CD4-positive, alpha-beta memory T cell (primary cell): ENCODE measurements at regions not wholly inside any gene's neighbourhood (a gene's known extent, or its start where the extent isn't known, plus 50 kb on each side); places are given as distances from the start of the nearest gene placed in this dataset.
"Not testable (repeated sequence)": the region's sequence is repeated elsewhere in the genome, so short reads cannot be mapped to it uniquely, and the experiment has no call there.

Experiments
- CTCF ChIA-PET: fragments of 350-600 bp; sonication (Branson Sonifier 250); formaldehyde crosslinking; loops from one replicate; lab custom pipeline; 2021; ENCODE audit warnings: inconsistent platforms; ENCODE audit not compliant: partially characterized antibody; lab: Charles Lee
- POLR2A ChIA-PET: fragments of 350-600 bp; sonication (Branson Sonifier 250); formaldehyde crosslinking; loops from one replicate; lab custom pipeline; 2021; ENCODE audit not compliant: partially characterized antibody; lab: Charles Lee
- DNase-seq, 5 donors: peaks; one replicate each; pipeline versions ENCODE4 v3.0.0 to v3.0.0-alpha.2; 2020 to 2022; ENCODE audit warnings: mixed read lengths in 1 of 5
- H3K27ac ChIP-seq: one replicate; pipeline ENCODE4 v1.7.0; 2013; ENCODE audit warnings: low read depth, low read length
- H3K27me3 ChIP-seq: 2 replicates; pipeline ENCODE4 v1.7.0; 2013; ENCODE audit warnings: mild to moderate bottlenecking, low read length, moderate library complexity; ENCODE audit not compliant: insufficient read depth
- H3K36me3 ChIP-seq: 2 replicates; pipeline ENCODE4 v1.7.0; 2013; ENCODE audit warnings: mild to moderate bottlenecking, low read length, moderate library complexity; ENCODE audit not compliant: insufficient read depth
- H3K4me1 ChIP-seq: 2 replicates; pipeline ENCODE4 v1.7.0; 2013; ENCODE audit warnings: mild to moderate bottlenecking, low read length, moderate library complexity; ENCODE audit not compliant: insufficient read depth
- H3K4me3 ChIP-seq, 2 donors: one replicate each; pipeline ENCODE4 v1.7.0; 2013; ENCODE audit warnings: low read length in 2 of 2, mild to moderate bottlenecking in 1 of 2
- H3K9me3 ChIP-seq, 2 donors: one replicate each; pipeline ENCODE4 v1.7.0; 2013; ENCODE audit warnings: low read length in 2 of 2, control low read depth in 1 of 2; ENCODE audit not compliant: control insufficient read depth in 1 of 2
- H3K27ac Mint-ChIP-seq, 7 donors: one replicate each; pipeline ENCODE4 v1.8.0; 2020 to 2021; ENCODE audit warnings: mixed read lengths in 7 of 7, mild to moderate bottlenecking in 6 of 7, inconsistent platforms in 3 of 7, moderate library complexity in 3 of 7
- H3K27me3 Mint-ChIP-seq, 2 donors: one replicate each; pipeline ENCODE4 v1.8.0; 2020 to 2021; ENCODE audit warnings: mixed read lengths in 2 of 2
- H3K36me3 Mint-ChIP-seq, 2 donors: one replicate each; pipeline ENCODE4 v1.8.0; 2020 to 2021; ENCODE audit warnings: mixed read lengths in 2 of 2, inconsistent platforms in 1 of 2, mild to moderate bottlenecking in 1 of 2
- H3K4me1 Mint-ChIP-seq, 4 donors: one replicate each; pipeline ENCODE4 v1.8.0; 2020 to 2021; ENCODE audit warnings: mixed read lengths in 4 of 4, mild to moderate bottlenecking in 1 of 4
- H3K4me3 Mint-ChIP-seq, 8 donors: one replicate each; pipeline ENCODE4 v1.8.0; 2020 to 2021; ENCODE audit warnings: mixed read lengths in 8 of 8, mild to moderate bottlenecking in 7 of 8, moderate library complexity in 6 of 8, inconsistent platforms in 3 of 8
- H3K9me3 Mint-ChIP-seq, 8 donors: one replicate each; pipeline ENCODE4 v1.8.0; 2020 to 2021; ENCODE audit warnings: mixed read lengths in 8 of 8, mild to moderate bottlenecking in 5 of 8, inconsistent platforms in 3 of 8, moderate library complexity in 1 of 8
- intact Hi-C: fragments of 100-400 bp; cut with micrococcal nuclease; formaldehyde crosslinking; loops from one replicate; pipeline ENCODE4 v1.15.1; 2023

DNA sequence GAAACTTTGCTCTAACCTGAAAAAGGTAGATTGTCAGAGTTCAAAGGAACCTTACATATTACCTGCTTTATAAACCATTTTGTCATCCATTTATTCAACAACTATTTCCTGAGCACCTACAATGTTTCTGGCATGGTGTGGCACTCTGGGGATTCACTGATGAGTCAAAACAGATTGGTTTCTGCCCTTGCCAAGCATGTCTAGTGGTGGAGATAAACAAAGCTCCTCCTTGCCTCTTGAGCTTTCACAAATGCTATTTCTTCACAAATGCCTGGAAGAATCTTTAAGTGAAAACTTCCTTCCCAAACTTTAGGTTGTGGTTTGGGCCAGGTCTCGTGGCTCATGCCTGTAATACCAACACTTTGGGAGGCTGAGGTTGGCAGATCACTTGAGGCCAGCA lies 85.1 kb upstream of the RELN start:
- intact Hi-C loops: no loop called here
- CTCF ChIA-PET: no interaction called here
- no peaks in the 10 kb centered on the region for H3K4me1 Mint-ChIP-seq
- POLR2A ChIA-PET: no interaction called here
- no peaks in the 10 kb centered on the region for H3K36me3 Mint-ChIP-seq
- Histone ChIP-seq H3K27me3 (no peaks in the 10 kb centered on the region), H3K27ac (no peak overlapping the region), H3K36me3 (no peaks in the 10 kb centered on the region), H3K9me3 (no peaks in the 10 kb centered on the region), H3K4me1 (no peaks in the 10 kb centered on the region), H3K4me3 (no peak overlapping the region)
- no peak overlapping the region for H3K27ac Mint-ChIP-seq
- peaks cover 2 to 11% (median 4%) of the 10 kb centered on the region in 8 donors for H3K9me3 Mint-ChIP-seq
- no peak for DNase-seq
- H3K27me3 Mint-ChIP-seq: peaks cover 5 to 8% of the 10 kb centered on the region in 2 donors
- no peak overlapping the region for H3K4me3 Mint-ChIP-seq

DNA sequence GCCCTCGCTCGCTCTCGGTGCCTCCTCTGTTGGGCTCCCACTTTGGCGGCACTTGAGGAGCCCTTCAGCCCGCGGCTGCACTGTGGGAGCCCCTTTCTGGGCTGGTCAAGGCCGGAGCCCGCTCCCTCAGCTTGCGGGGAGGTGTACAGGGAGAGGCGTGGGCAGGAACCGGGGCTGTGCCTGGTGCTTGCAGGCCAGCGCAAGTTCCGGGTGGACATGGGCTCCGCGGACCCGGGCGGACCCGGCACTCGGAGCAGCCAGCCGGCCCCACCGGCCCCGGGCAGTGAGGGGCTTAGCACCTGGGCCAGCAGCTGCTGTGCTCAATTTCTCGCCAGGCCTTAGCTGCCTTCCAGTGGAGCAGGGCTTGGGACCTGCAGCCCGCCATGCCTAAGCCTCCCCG lies 82.2 kb upstream of the RELN start:
- DNase-seq, H3K27me3 Mint-ChIP-seq, H3K27me3 ChIP-seq, H3K4me1 Mint-ChIP-seq, CTCF ChIA-PET, H3K27ac Mint-ChIP-seq, H3K9me3 ChIP-seq, intact Hi-C loops, H3K27ac ChIP-seq, H3K4me1 ChIP-seq, H3K4me3 ChIP-seq, H3K4me3 Mint-ChIP-seq, H3K36me3 Mint-ChIP-seq, H3K36me3 ChIP-seq, POLR2A ChIA-PET: not testable (repeated sequence)
- H3K9me3 Mint-ChIP-seq: peaks cover 2 to 24% (median 6%) of the 10 kb centered on the region in 8 donors

DNA sequence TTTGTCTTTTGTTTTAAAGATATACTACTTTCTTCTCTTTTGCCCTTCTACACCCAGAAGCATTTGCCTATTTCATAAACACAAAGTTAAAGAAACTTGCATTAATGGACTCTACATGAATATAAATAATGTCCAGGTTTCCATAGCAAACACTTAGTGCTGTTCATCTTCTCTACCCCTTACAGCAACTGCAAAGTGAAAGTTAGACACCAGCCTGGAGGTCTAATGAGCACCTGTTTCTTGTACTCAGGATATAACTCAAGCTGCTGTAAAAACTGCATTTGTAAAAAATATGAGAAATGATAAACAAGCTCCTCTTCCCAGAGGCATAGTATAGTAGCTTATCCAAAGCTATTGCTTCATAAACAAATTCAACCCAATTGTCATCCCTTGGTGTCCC lies 76.0 kb upstream of the RELN start:
- intact Hi-C loops: no loop called here
- Mint-ChIP-seq H3K27ac (no peak overlapping the region), H3K27me3 (peaks cover 2% of the 10 kb centered on the region in 2 donors), H3K4me3 (no peak overlapping the region), H3K4me1 (no peaks in the 10 kb centered on the region), H3K9me3 (peaks cover 0 to 22% (median 3%) of the 10 kb centered on the region in 8 donors), H3K36me3 (no peaks in the 10 kb centered on the region)
- no peak overlapping the region for H3K27ac ChIP-seq
- H3K9me3 ChIP-seq: no peaks in the 10 kb centered on the region
- CTCF ChIA-PET: interaction anchor here (1.3 kb wide), 1 partner anchor 11 kb away, joined by 3 read pairs; no protein-coding TSS in a partner anchor
- H3K4me3 ChIP-seq: no peak overlapping the region
- H3K27me3 ChIP-seq: no peaks in the 10 kb centered on the region
- no peaks in the 10 kb centered on the region for H3K4me1 ChIP-seq
- POLR2A ChIA-PET: no interaction called here
- no peak for DNase-seq
- no peaks in the 10 kb centered on the region for H3K36me3 ChIP-seq

DNA sequence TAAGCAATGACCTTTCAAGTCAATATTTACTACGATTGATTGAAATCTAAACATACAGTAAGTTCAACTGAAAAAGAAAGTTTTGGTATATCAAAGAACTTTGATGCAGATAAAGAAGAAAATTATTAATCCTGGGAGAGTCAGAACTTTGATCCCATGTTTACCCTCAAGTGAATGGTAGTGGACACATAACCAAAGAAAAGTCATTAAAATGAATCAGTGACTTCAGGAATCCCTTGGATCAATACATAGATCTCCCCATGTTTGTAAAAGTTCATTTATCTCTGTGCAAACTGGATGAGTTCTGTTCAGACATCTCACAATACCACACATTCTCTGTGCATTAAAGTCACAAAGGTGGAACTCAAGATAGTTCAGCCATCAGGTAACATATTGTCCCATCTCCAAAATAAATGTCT lies 75.5 kb upstream of the RELN start:
- H3K9me3 ChIP-seq: no peaks in the 10 kb centered on the region
- no peaks in the 10 kb centered on the region for H3K4me1 Mint-ChIP-seq
- no peaks in the 10 kb centered on the region for H3K27me3 ChIP-seq
- no peak for DNase-seq
- ChIA-PET CTCF (no interaction called here), POLR2A (no interaction called here)
- H3K36me3 ChIP-seq: no peaks in the 10 kb centered on the region
- no peak overlapping the region for H3K4me3 Mint-ChIP-seq
- intact Hi-C loops: no loop called here
- peaks cover 0 to 18% (median 2%) of the 10 kb centered on the region in 8 donors for H3K9me3 Mint-ChIP-seq
- H3K4me1 ChIP-seq: no peaks in the 10 kb centered on the region
- H3K27me3 Mint-ChIP-seq: peaks cover 2% of the 10 kb centered on the region in 2 donors
- H3K27ac ChIP-seq: no peak overlapping the region
- no peaks in the 10 kb centered on the region for H3K36me3 Mint-ChIP-seq
- no peak overlapping the region for H3K4me3 ChIP-seq
- no peak overlapping the region for H3K27ac Mint-ChIP-seq

DNA sequence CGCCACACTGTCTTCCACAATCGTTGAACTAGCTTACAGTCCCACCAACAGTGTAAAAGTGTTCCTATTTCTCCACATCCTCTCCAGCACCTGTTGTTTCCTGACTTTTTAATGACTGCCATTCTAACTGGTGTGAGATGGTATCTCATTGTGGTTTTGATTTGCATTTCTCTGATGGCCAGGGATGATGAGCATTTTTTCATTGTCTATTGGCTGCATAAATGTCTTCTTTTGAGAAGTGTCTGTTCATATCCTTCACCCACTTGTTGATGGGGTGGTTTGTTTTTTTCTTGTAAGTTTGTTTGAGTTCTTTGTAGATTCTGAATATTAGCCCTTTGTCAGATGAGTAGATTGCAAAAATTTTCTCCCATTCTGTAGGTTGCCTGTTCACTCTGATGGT lies 74.3 kb upstream of the RELN start:
- H3K4me3 ChIP-seq, H3K27me3 Mint-ChIP-seq, H3K9me3 Mint-ChIP-seq, H3K27me3 ChIP-seq, H3K27ac ChIP-seq, H3K9me3 ChIP-seq, H3K27ac Mint-ChIP-seq, H3K36me3 ChIP-seq, H3K4me1 Mint-ChIP-seq, H3K36me3 Mint-ChIP-seq, intact Hi-C loops, H3K4me1 ChIP-seq, DNase-seq, POLR2A ChIA-PET, H3K4me3 Mint-ChIP-seq, CTCF ChIA-PET: not testable (repeated sequence)

DNA sequence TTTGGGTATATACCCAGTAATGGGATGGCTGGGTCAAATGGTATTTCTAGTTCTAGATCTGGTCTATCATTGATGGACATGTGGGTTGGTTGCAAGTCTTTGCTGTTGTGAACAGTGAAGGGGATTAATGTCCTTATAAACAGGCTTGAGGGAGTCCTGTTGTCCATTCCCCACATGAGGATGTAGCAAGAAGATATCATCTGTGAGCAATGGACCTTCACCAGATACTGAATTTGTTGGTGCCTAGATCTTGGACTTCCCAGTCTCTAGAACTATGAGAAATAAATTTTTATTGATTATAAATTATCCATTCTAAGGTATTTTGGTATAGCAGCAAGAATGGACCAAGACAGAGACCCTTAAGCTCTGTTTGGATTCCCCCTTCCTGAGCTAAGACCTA lies 72.2 kb upstream of the RELN start:
- no peak overlapping the region for H3K4me3 ChIP-seq
- H3K36me3 ChIP-seq: no peaks in the 10 kb centered on the region
- H3K4me1 ChIP-seq: no peaks in the 10 kb centered on the region
- no peaks in the 10 kb centered on the region for H3K36me3 Mint-ChIP-seq
- H3K27me3 Mint-ChIP-seq: peaks cover 2 to 5% of the 10 kb centered on the region in 2 donors
- H3K27ac ChIP-seq: no peak overlapping the region
- no peaks in the 10 kb centered on the region for H3K4me1 Mint-ChIP-seq
- H3K27ac Mint-ChIP-seq: no peak overlapping the region
- POLR2A ChIA-PET: no interaction called here
- peaks cover 2% of the 10 kb centered on the region for H3K27me3 ChIP-seq
- intact Hi-C loops: no loop called here
- no peaks in the 10 kb centered on the region for H3K9me3 Mint-ChIP-seq
- H3K9me3 ChIP-seq: no peaks in the 10 kb centered on the region
- no peak for DNase-seq
- no peak overlapping the region for H3K4me3 Mint-ChIP-seq
- CTCF ChIA-PET: no interaction called here

DNA sequence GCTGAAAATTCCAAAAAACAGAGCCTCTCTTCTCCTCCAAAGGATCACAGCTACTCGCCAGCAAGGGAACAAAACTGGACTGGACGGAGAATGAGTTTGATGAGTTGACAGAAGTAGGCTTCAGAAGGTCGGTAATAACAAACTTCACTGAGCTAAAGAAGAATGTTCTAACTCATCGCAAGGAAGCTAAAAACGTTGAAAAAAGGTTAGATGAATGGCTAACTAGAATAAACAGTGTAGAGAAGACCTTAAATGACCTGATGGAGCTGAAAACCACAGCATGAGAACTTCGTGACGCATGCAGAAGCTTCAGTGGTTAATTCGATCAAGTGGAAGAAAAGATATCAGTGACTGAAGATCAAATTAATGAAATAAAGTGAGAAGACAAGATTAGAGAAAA lies 70.4 kb upstream of the RELN start:
- H3K27ac Mint-ChIP-seq, H3K27ac ChIP-seq, H3K9me3 ChIP-seq, H3K9me3 Mint-ChIP-seq, DNase-seq, H3K4me3 ChIP-seq, H3K36me3 Mint-ChIP-seq, H3K4me3 Mint-ChIP-seq, H3K27me3 Mint-ChIP-seq, POLR2A ChIA-PET, H3K4me1 Mint-ChIP-seq, H3K27me3 ChIP-seq, CTCF ChIA-PET, intact Hi-C loops, H3K4me1 ChIP-seq, H3K36me3 ChIP-seq: not testable (repeated sequence)

DNA sequence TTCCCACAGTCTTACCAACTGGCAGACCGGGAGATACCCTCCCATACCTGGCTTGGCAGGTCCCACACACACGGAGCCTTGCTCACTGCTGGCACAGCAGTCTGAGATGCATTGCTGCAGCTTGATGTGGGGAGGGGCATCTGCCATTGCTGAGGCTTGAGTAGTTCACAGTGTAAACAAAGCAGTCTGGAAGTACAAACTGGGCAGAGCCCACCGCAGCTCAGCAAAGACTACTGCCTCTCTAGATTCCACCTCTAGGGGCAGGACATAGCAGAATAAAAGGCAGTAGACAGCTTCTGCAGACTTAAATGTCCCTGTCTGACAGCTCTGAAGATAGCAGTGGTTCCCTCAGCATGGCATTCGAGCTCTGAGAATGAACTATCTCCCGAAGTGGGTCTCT lies 69.6 kb upstream of the RELN start:
- H3K27me3 Mint-ChIP-seq: peaks cover 2 to 5% of the 10 kb centered on the region in 2 donors
- H3K27ac Mint-ChIP-seq: no peak overlapping the region
- intact Hi-C loops: no loop called here
- CTCF ChIA-PET: no interaction called here
- POLR2A ChIA-PET: no interaction called here
- Histone ChIP-seq H3K4me3 (no peak overlapping the region), H3K36me3 (no peaks in the 10 kb centered on the region), H3K4me1 (no peaks in the 10 kb centered on the region), H3K27ac (no peak overlapping the region), H3K27me3 (peaks cover 2% of the 10 kb centered on the region), H3K9me3 (no peaks in the 10 kb centered on the region)
- H3K4me1 Mint-ChIP-seq: no peaks in the 10 kb centered on the region
- no peaks in the 10 kb centered on the region for H3K36me3 Mint-ChIP-seq
- H3K4me3 Mint-ChIP-seq: no peak overlapping the region
- DNase-seq: no peak
- no peaks in the 10 kb centered on the region for H3K9me3 Mint-ChIP-seq
